ENCODE measurements at regions not wholly inside any gene's neighbourhood (a gene's known extent, or its start where the extent isn't known, plus 50 kb on each side); places are given as distances from the start of the nearest gene placed in this dataset.
A peak's percentile ranks its signal among the peaks of the same experiment; 100 is the strongest.

GRCh38 chr6:6916598-6916997 is 191.2 kb upstream of the RREB1 start:
- intact Hi-C loops (cut with micrococcal nuclease): no loop called here
- Histone ChIP-seq H3K4me2 (replicated peaks; ENCODE audit: extremely low read depth, low read length, poor library complexity, severe bottlenecking) (peak overlapping the region; percentile 74), H3K4me3 (replicated peaks in 1 of 3; ENCODE audit: low read depth in 2 of 3, low read length in 3 of 3) (peak overlapping the region in 1 of 3 experiments; percentile 66), H3K79me2 (ENCODE audit: insufficient read depth, low read length) (no peaks in the 10 kb centered on the region), H3K36me3 (replicated peaks in 1 of 2; ENCODE audit: control insufficient read depth in 1 of 2, insufficient read depth in 2 of 2, low read length in 2 of 2) (no peaks in the 10 kb centered on the region), H4K20me1 (ENCODE audit: insufficient read depth, low read length) (no peaks in the 10 kb centered on the region), H3K27ac (ENCODE audit: low read depth in 1 of 2, low read length in 2 of 2) (peak overlapping the region; percentile 62 to 84), H2AFZ (ENCODE audit: insufficient read depth, low read depth, low read length, poor library complexity, severe bottlenecking) (peak overlapping the region; percentile 76), H3K9ac (ENCODE audit: insufficient read depth, low read length, poor library complexity, severe bottlenecking) (no peak overlapping the region), H3K27me3 (ENCODE audit: control insufficient read depth in 2 of 2, insufficient read depth in 2 of 2, low read length in 2 of 2) (no peaks in the 10 kb centered on the region), H3K9me3 (replicated peaks in 1 of 2; ENCODE audit: control insufficient read depth in 1 of 2, insufficient read depth in 1 of 2, low read length in 2 of 2) (no peaks in the 10 kb centered on the region), H3K4me1 (ENCODE audit: control insufficient read depth in 1 of 2, insufficient read depth in 2 of 2, low read length in 2 of 2) (peaks cover 37 to 47% of the 10 kb centered on the region in 2 donors)
- no peaks in the 10 kb centered on the region for H3K36me3 Mint-ChIP-seq
- 50% methylated on average over 6 of the region's 6 CpGs for WGBS (ENCODE audit: insufficient coverage)
- H3K4me1 Mint-ChIP-seq: peaks cover 50% of the 10 kb centered on the region
- DNase-seq: peak; percentile 32 to 66 (median 61)
- peaks cover 0 to 6% (median 0%) of the 10 kb centered on the region in 3 donors for H3K27me3 Mint-ChIP-seq (ENCODE audit: low read depth in 3 of 3)
- peaks cover 0 to 2% (median 0%) of the 10 kb centered on the region in 7 donors for H3K9me3 Mint-ChIP-seq
- peak overlapping the region in 1 of 2 donors; percentile 83 for H3K4me3 Mint-ChIP-seq
- TF ChIP-seq CTCF (IDR thresholded peaks at IDR 0.05): no peak
- H3K27ac Mint-ChIP-seq: peak overlapping the region; percentile 86 to 95 (median 92)

GRCh38 chr6:6918216-6918983 is 189.4 kb upstream of the RREB1 start:
- Mint-ChIP-seq H3K4me1 (peaks cover 41% of the 10 kb centered on the region), H3K27me3 (ENCODE audit: low read depth in 3 of 3) (peaks cover 0 to 5% (median 0%) of the 10 kb centered on the region in 3 donors), H3K36me3 (no peaks in the 10 kb centered on the region), H3K4me3 (no peak overlapping the region), H3K27ac (peak overlapping the region in 5 of 7 donors; percentile 22 to 66 (median 40)), H3K9me3 (peaks cover 0 to 3% (median 2%) of the 10 kb centered on the region in 7 donors)
- intact Hi-C loops (cut with micrococcal nuclease): no loop called here
- H3K27me3 ChIP-seq (ENCODE audit: control insufficient read depth in 2 of 2, insufficient read depth in 2 of 2, low read length in 2 of 2): no peaks in the 10 kb centered on the region
- H3K36me3 ChIP-seq (replicated peaks in 1 of 2; ENCODE audit: control insufficient read depth in 1 of 2, insufficient read depth in 2 of 2, low read length in 2 of 2): no peaks in the 10 kb centered on the region
- H3K79me2 ChIP-seq (ENCODE audit: insufficient read depth, low read length): no peaks in the 10 kb centered on the region
- peak; percentile 85 to 93 (median 91) for DNase-seq
- no peak overlapping the region for H2AFZ ChIP-seq (ENCODE audit: insufficient read depth, low read depth, low read length, poor library complexity, severe bottlenecking)
- H3K9ac ChIP-seq (ENCODE audit: insufficient read depth, low read length, poor library complexity, severe bottlenecking): no peak overlapping the region
- H3K4me2 ChIP-seq (replicated peaks; ENCODE audit: extremely low read depth, low read length, poor library complexity, severe bottlenecking): no peak overlapping the region
- H3K4me1 ChIP-seq (ENCODE audit: control insufficient read depth in 1 of 2, insufficient read depth in 2 of 2, low read length in 2 of 2): peaks cover 33 to 35% of the 10 kb centered on the region in 2 donors
- no peak overlapping the region for H3K27ac ChIP-seq (ENCODE audit: low read depth in 1 of 2, low read length in 2 of 2)
- TF ChIP-seq CTCF (IDR thresholded peaks at IDR 0.05): no peak
- H3K4me3 ChIP-seq (replicated peaks in 1 of 3; ENCODE audit: low read depth in 2 of 3, low read length in 3 of 3): no peak overlapping the region
- H3K9me3 ChIP-seq (replicated peaks in 1 of 2; ENCODE audit: control insufficient read depth in 1 of 2, insufficient read depth in 1 of 2, low read length in 2 of 2): peaks cover 0 to 5% of the 10 kb centered on the region in 2 donors
- 81% methylated on average over 3 of the region's 12 CpGs for WGBS (ENCODE audit: insufficient coverage)
- H4K20me1 ChIP-seq (ENCODE audit: insufficient read depth, low read length): no peaks in the 10 kb centered on the region

All from CD14-positive monocyte (primary cell).